Tibial artery (tissue), 4 donors: ENCODE measurements at regions not wholly inside any gene's neighbourhood (a gene's known extent, or its start where the extent isn't known, plus 50 kb on each side); places are given as distances from the start of the nearest gene placed in this dataset.

Source experiments
- DNase-seq, 2 donors: peaks; one replicate each; pipeline ENCODE4 v3.0.0-alpha.2; 2019
- H3K27ac ChIP-seq, 2 donors: fragments of 200-600 bp; sonication (generic) in 1 of 2; 1 replicate in 1 of 2; 2 replicates in 1 of 2; pipeline ENCODE4 v1.5.1; 2018 to 2019; ENCODE audit warnings: mild to moderate bottlenecking in 1 of 2
- H3K27me3 ChIP-seq, 2 donors: fragments of 200-600 bp; sonication (generic) in 1 of 2; one replicate each; pipeline versions ENCODE4 v1.5.1 to v1.6.0; 2016 to 2019
- H3K36me3 ChIP-seq, 3 donors: fragments of 200-600 bp; sonication (generic) in 2 of 3; one replicate each; pipeline ENCODE4 v1.5.1; 2016 to 2019; ENCODE audit warnings: mild to moderate bottlenecking in 2 of 3
- H3K4me1 ChIP-seq, 4 donors: fragments of 200-600 bp; sonication (generic) in 2 of 4; 1 replicate in 3 of 4; 2 replicates in 1 of 4; pipeline ENCODE4 v1.5.1; 2016 to 2019
- H3K4me3 ChIP-seq, 2 donors: fragments of 200-600 bp; sonication (generic) in 1 of 2; 1 replicate in 1 of 2; 2 replicates in 1 of 2; pipeline ENCODE4 v1.5.1; 2018 to 2019; ENCODE audit warnings: mild to moderate bottlenecking in 2 of 2
- H3K9me3 ChIP-seq, 3 donors: fragments of 200-600 bp; sonication (generic) in 1 of 3; one replicate each; pipeline ENCODE4 v1.5.1; 2016 to 2019
- intact Hi-C: fragments of 100-400 bp; cut with DNase I; formaldehyde crosslinking; loops from one replicate; pipeline ENCODE4 v1.15.0; 2023; ENCODE audit warnings: low total_unique reads
- TF ChIP-seq, protein P1 (sequence below), 2 experiments: fragments of 200-600 bp in 1 of 2; fragments of 450-650 bp in 1 of 2; IDR thresholded peaks; one replicate each; pipeline ENCODE4 v1.5.1; 2017 to 2019; ENCODE audit warnings: antibody characterized with exemption in 2 of 2, mild to moderate bottlenecking in 1 of 2, moderate library complexity in 1 of 2

- TF ChIP-seq, protein P1, sequence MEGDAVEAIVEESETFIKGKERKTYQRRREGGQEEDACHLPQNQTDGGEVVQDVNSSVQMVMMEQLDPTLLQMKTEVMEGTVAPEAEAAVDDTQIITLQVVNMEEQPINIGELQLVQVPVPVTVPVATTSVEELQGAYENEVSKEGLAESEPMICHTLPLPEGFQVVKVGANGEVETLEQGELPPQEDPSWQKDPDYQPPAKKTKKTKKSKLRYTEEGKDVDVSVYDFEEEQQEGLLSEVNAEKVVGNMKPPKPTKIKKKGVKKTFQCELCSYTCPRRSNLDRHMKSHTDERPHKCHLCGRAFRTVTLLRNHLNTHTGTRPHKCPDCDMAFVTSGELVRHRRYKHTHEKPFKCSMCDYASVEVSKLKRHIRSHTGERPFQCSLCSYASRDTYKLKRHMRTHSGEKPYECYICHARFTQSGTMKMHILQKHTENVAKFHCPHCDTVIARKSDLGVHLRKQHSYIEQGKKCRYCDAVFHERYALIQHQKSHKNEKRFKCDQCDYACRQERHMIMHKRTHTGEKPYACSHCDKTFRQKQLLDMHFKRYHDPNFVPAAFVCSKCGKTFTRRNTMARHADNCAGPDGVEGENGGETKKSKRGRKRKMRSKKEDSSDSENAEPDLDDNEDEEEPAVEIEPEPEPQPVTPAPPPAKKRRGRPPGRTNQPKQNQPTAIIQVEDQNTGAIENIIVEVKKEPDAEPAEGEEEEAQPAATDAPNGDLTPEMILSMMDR (IDR thresholded peaks at IDR 0.05) = no peak
- H3K27me3 ChIP-seq = no peaks in the 10 kb centered on the region
- intact Hi-C loops = no loop called here
- H3K27ac ChIP-seq = no peak overlapping the region
- no peak for DNase-seq
- H3K9me3 ChIP-seq = no peaks in the 10 kb centered on the region
- H3K4me1 ChIP-seq = no peaks in the 10 kb centered on the region
- H3K36me3 ChIP-seq = no peaks in the 10 kb centered on the region
- no peak overlapping the region for H3K4me3 ChIP-seq
Measured at GRCh38 chr7:153413540-153414287, 638.5 kb upstream of the DPP6 start.

DNA sequence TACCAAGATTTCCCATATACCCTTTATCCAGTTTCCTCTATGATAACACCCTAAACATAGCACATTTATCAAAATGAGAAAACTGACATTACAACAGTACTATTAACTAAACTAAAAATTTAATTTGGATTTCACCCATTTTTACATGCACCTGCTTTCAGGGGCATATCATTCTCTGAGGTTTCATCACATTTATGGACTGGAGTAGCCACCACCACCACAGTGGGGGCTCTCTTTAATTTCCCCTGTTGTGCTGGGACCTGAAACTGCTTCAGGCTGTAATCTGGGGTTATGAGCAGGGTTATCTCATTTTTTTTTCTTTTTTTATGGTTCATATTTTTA is 637.9 kb upstream of the DPP6 start:
- no peaks in the 10 kb centered on the region for H3K27me3 ChIP-seq
- H3K36me3 ChIP-seq = no peaks in the 10 kb centered on the region
- H3K27ac ChIP-seq = no peak overlapping the region
- DNase-seq = no peak
- TF ChIP-seq, protein P1 (IDR thresholded peaks at IDR 0.05) = no peak
- no peaks in the 10 kb centered on the region for H3K4me1 ChIP-seq
- H3K9me3 ChIP-seq = no peaks in the 10 kb centered on the region
- H3K4me3 ChIP-seq = no peak overlapping the region
- intact Hi-C loops = no loop called here

- intact Hi-C loops = no loop called here
- no peaks in the 10 kb centered on the region for H3K27me3 ChIP-seq
Measured at GRCh38 chr7:153415632-153416031, 636.6 kb upstream of the DPP6 start.

GRCh38 chr7:153422291-153423209 is 629.6 kb upstream of the DPP6 start:
- Histone ChIP-seq H3K4me1 (no peaks in the 10 kb centered on the region), H3K9me3 (no peaks in the 10 kb centered on the region), H3K27ac (no peak overlapping the region), H3K27me3 (no peaks in the 10 kb centered on the region), H3K4me3 (no peak overlapping the region), H3K36me3 (no peaks in the 10 kb centered on the region)
- TF ChIP-seq, protein P1 (IDR thresholded peaks at IDR 0.05) = no peak
- DNase-seq = no peak
- intact Hi-C loops = no loop called here

More at GRCh38 chr7:153415632-153416031, 636.6 kb upstream of the DPP6 start:
- no peaks in the 10 kb centered on the region for H3K9me3 ChIP-seq
- no peaks in the 10 kb centered on the region for H3K36me3 ChIP-seq
- no peak for DNase-seq
- H3K4me3 ChIP-seq = no peak overlapping the region
- H3K4me1 ChIP-seq = no peaks in the 10 kb centered on the region
- no peak overlapping the region for H3K27ac ChIP-seq
- TF ChIP-seq, protein P1 (IDR thresholded peaks at IDR 0.05) = no peak

- TF ChIP-seq, protein P1 (IDR thresholded peaks at IDR 0.05) = no peak
- intact Hi-C loops = no loop called here
- Histone ChIP-seq H3K27ac (no peak overlapping the region), H3K4me1 (no peaks in the 10 kb centered on the region), H3K4me3 (no peak overlapping the region), H3K9me3 (no peaks in the 10 kb centered on the region), H3K36me3 (no peaks in the 10 kb centered on the region), H3K27me3 (no peaks in the 10 kb centered on the region)
- no peak for DNase-seq
Measured at GRCh38 chr7:153423210-153423590, 629.0 kb upstream of the DPP6 start.
